GM21390 (cell line): ENCODE measurements at regions not wholly inside any gene's neighbourhood (a gene's known extent, or its start where the extent isn't known, plus 50 kb on each side); places are given as distances from the start of the nearest gene placed in this dataset.
A peak's percentile ranks its signal among the peaks of the same experiment; 100 is the strongest.
"Not testable (repeated sequence)": the region's sequence is repeated elsewhere in the genome, so short reads cannot be mapped to it uniquely, and the experiment has no call there.

Experiments
- ATAC-seq: cut with Tn5 transposase; IDR thresholded peaks from one replicate; pipeline ENCODE4 v1.9.1; 2021; ENCODE audit not compliant: unreplicated experiment

- no peak for ATAC-seq
Measured at GRCh38 chr5:82517544-82518075, 239.5 kb upstream of the RPS23 start.

GRCh38 chr5:82513738-82514137, 235.6 kb upstream of the RPS23 start:
- no peak for ATAC-seq

- ATAC-seq, result peak; percentile 68
Measured at GRCh38 chr5:82512025-82512424, 233.9 kb upstream of the RPS23 start.

- no peak for ATAC-seq
Measured at GRCh38 chr5:82511134-82511533, 233.0 kb upstream of the RPS23 start.

GRCh38 chr5:82509762-82510161, 231.6 kb upstream of the RPS23 start:
- no peak for ATAC-seq

GRCh38 chr5:82506390-82506789, 228.2 kb upstream of the RPS23 start:
- not testable (repeated sequence) for ATAC-seq

GRCh38 chr5:82499725-82500244, 221.6 kb upstream of the RPS23 start:
- ATAC-seq, result no peak

- ATAC-seq, result no peak
Measured at GRCh38 chr5:82497242-82497641, 219.1 kb upstream of the RPS23 start.

GRCh38 chr5:82494942-82495341, 216.8 kb upstream of the RPS23 start:
- no peak for ATAC-seq

GRCh38 chr5:82493221-82493620, 215.1 kb upstream of the RPS23 start:
- ATAC-seq, result no peak

- no peak for ATAC-seq
Measured at GRCh38 chr5:82491397-82491796, 213.2 kb upstream of the RPS23 start.

GRCh38 chr5:82489683-82490082, 211.5 kb upstream of the RPS23 start:
- no peak for ATAC-seq

- ATAC-seq, result no peak
Measured at GRCh38 chr5:82487131-82487530, 209.0 kb upstream of the RPS23 start.

GRCh38 chr5:82480331-82480730, 202.2 kb upstream of the RPS23 start:
- ATAC-seq, result no peak

- no peak for ATAC-seq
Measured at GRCh38 chr5:82476155-82476554, 198.0 kb upstream of the RPS23 start.

- ATAC-seq, result no peak
Measured at GRCh38 chr5:82473262-82473661, 195.1 kb upstream of the RPS23 start.

- no peak for ATAC-seq
Measured at GRCh38 chr5:82470185-82470994, 192.2 kb upstream of the RPS23 start.

GRCh38 chr5:82466986-82467561, 188.9 kb upstream of the RPS23 start:
- no peak for ATAC-seq

GRCh38 chr5:82465235-82465634, 187.1 kb upstream of the RPS23 start:
- no peak for ATAC-seq

GRCh38 chr5:82459626-82460025, 181.5 kb upstream of the RPS23 start:
- no peak for ATAC-seq

- not testable (repeated sequence) for ATAC-seq
Measured at GRCh38 chr5:82455317-82455716, 177.2 kb upstream of the RPS23 start.

- no peak for ATAC-seq
Measured at GRCh38 chr5:82448374-82448773, 170.2 kb upstream of the RPS23 start.
